ENCODE measurements at regions not wholly inside any gene's neighbourhood (a gene's known extent, or its start where the extent isn't known, plus 50 kb on each side); places are given as distances from the start of the nearest gene placed in this dataset.
A peak's percentile ranks its signal among the peaks of the same experiment; 100 is the strongest.

DNA sequence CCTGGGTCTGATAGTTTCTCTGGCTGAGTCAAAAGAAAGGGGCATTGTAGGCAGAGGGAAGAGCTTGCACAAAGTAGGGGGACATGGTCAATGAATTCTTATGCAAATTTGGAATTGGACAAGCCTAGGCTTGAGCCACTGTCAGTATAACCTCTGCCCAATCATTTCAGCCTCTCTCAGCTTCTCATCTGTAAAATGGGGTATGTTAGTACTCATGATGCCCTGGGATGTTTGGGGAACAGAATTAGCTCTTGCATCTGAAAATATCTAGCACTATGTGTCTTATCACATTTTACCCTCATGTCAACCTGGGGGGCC lies 148.6 kb downstream of the DHX35 start:
- Histone ChIP-seq H3K9ac (no peak overlapping the region), H2AFZ (peak overlapping the region; percentile 79), H3K27me3 (ENCODE audit: control insufficient read depth, insufficient read depth, low read length) (no peaks in the 10 kb centered on the region), H3K36me3 (ENCODE audit: control insufficient read depth, insufficient read depth, low read length) (no peaks in the 10 kb centered on the region), H3K4me3 (ENCODE audit: low read depth, low read length) (no peak overlapping the region), H3K27ac (peak overlapping the region; percentile 39), H3K4me1 (peaks cover 28% of the 10 kb centered on the region), H3K4me2 (ENCODE audit: low read length) (no peak overlapping the region), H3K79me2 (no peaks in the 10 kb centered on the region), H3K9me3 (ENCODE audit: control insufficient read depth, low read length) (no peaks in the 10 kb centered on the region)
- TF ChIP-seq, protein P1, sequence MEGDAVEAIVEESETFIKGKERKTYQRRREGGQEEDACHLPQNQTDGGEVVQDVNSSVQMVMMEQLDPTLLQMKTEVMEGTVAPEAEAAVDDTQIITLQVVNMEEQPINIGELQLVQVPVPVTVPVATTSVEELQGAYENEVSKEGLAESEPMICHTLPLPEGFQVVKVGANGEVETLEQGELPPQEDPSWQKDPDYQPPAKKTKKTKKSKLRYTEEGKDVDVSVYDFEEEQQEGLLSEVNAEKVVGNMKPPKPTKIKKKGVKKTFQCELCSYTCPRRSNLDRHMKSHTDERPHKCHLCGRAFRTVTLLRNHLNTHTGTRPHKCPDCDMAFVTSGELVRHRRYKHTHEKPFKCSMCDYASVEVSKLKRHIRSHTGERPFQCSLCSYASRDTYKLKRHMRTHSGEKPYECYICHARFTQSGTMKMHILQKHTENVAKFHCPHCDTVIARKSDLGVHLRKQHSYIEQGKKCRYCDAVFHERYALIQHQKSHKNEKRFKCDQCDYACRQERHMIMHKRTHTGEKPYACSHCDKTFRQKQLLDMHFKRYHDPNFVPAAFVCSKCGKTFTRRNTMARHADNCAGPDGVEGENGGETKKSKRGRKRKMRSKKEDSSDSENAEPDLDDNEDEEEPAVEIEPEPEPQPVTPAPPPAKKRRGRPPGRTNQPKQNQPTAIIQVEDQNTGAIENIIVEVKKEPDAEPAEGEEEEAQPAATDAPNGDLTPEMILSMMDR (IDR thresholded peaks at IDR 0.05), result no peak

GRCh38 chr20:39109933-39110818 lies 148.0 kb downstream of the DHX35 start:
- Histone ChIP-seq H3K27me3 (ENCODE audit: control insufficient read depth, insufficient read depth, low read length) (no peaks in the 10 kb centered on the region), H3K4me3 (ENCODE audit: low read depth, low read length) (no peak overlapping the region)
- TF ChIP-seq, protein P1 (IDR thresholded peaks at IDR 0.05), result no peak

GRCh38 chr20:39108746-39109145 lies 146.6 kb downstream of the DHX35 start:
- Histone ChIP-seq H3K27me3 (ENCODE audit: control insufficient read depth, insufficient read depth, low read length) (no peaks in the 10 kb centered on the region), H3K36me3 (ENCODE audit: control insufficient read depth, insufficient read depth, low read length) (no peaks in the 10 kb centered on the region), H3K27ac (no peak overlapping the region), H3K4me3 (ENCODE audit: low read depth, low read length) (no peak overlapping the region), H3K4me1 (peaks cover 24% of the 10 kb centered on the region), H3K79me2 (no peaks in the 10 kb centered on the region), H2AFZ (peak overlapping the region; percentile 16), H3K9ac (no peak overlapping the region), H3K9me3 (ENCODE audit: control insufficient read depth, low read length) (no peaks in the 10 kb centered on the region), H3K4me2 (ENCODE audit: low read length) (no peak overlapping the region)
- TF ChIP-seq, protein P1 (IDR thresholded peaks at IDR 0.05), result no peak

More at GRCh38 chr20:39109933-39110818, 148.0 kb downstream of the DHX35 start:
- no peaks in the 10 kb centered on the region for H3K9me3 ChIP-seq (ENCODE audit: control insufficient read depth, low read length)
- no peaks in the 10 kb centered on the region for H3K79me2 ChIP-seq
- H3K4me1 ChIP-seq, result peaks cover 28% of the 10 kb centered on the region
- H3K27ac ChIP-seq, result peak overlapping the region; percentile 39
- no peaks in the 10 kb centered on the region for H3K36me3 ChIP-seq (ENCODE audit: control insufficient read depth, insufficient read depth, low read length)
- H3K4me2 ChIP-seq (ENCODE audit: low read length), result peak overlapping the region; percentile 53
- H3K9ac ChIP-seq, result no peak overlapping the region
- H2AFZ ChIP-seq, result peak overlapping the region; percentile 84

GRCh38 chr20:39107741-39108140 lies 145.6 kb downstream of the DHX35 start:
- peaks cover 20% of the 10 kb centered on the region for H3K4me1 ChIP-seq
- no peaks in the 10 kb centered on the region for H3K79me2 ChIP-seq
- H3K4me2 ChIP-seq (ENCODE audit: low read length), result no peak overlapping the region
- H2AFZ ChIP-seq, result no peak overlapping the region
- TF ChIP-seq, protein P1 (IDR thresholded peaks at IDR 0.05), result no peak
- H3K9me3 ChIP-seq (ENCODE audit: control insufficient read depth, low read length), result no peaks in the 10 kb centered on the region
- no peaks in the 10 kb centered on the region for H3K36me3 ChIP-seq (ENCODE audit: control insufficient read depth, insufficient read depth, low read length)
- H3K9ac ChIP-seq, result no peak overlapping the region
- H3K27me3 ChIP-seq (ENCODE audit: control insufficient read depth, insufficient read depth, low read length), result no peaks in the 10 kb centered on the region
- no peak overlapping the region for H3K4me3 ChIP-seq (ENCODE audit: low read depth, low read length)
- no peak overlapping the region for H3K27ac ChIP-seq

- H3K9ac ChIP-seq, result no peak overlapping the region
- H3K79me2 ChIP-seq, result no peaks in the 10 kb centered on the region
- H3K36me3 ChIP-seq (ENCODE audit: control insufficient read depth, insufficient read depth, low read length), result no peaks in the 10 kb centered on the region
- TF ChIP-seq, protein P1 (IDR thresholded peaks at IDR 0.05), result no peak
- H3K4me3 ChIP-seq (ENCODE audit: low read depth, low read length), result no peak overlapping the region
- no peaks in the 10 kb centered on the region for H3K27me3 ChIP-seq (ENCODE audit: control insufficient read depth, insufficient read depth, low read length)
- no peak overlapping the region for H2AFZ ChIP-seq
- no peak overlapping the region for H3K4me2 ChIP-seq (ENCODE audit: low read length)
- no peak overlapping the region for H3K27ac ChIP-seq
- no peaks in the 10 kb centered on the region for H3K9me3 ChIP-seq (ENCODE audit: control insufficient read depth, low read length)
- peaks cover 12% of the 10 kb centered on the region for H3K4me1 ChIP-seq
Observed at GRCh38 chr20:39106791-39107190, 144.6 kb downstream of the DHX35 start.

All from parathyroid adenoma (tissue), 2 donors.